SU-DHL-6 (cell line): ENCODE measurements at regions not wholly inside any gene's neighbourhood (a gene's known extent, or its start where the extent isn't known, plus 50 kb on each side); places are given as distances from the start of the nearest gene placed in this dataset.

ENCODE experiments used
- CTCF ChIP-seq: fragments of 200-600 bp; sonication (generic); IDR thresholded peaks from one replicate; pipeline ENCODE4 v1.5.1; 2017; ENCODE audit warnings: antibody characterized with exemption, mild to moderate bottlenecking, low read length, moderate library complexity; ENCODE audit not compliant: insufficient read depth, poor library complexity, severe bottlenecking
- EZH2phosphoT487 ChIP-seq: fragments of 200-600 bp; sonication (generic), shearing (Covaris generic); conservative IDR thresholded peaks from 2 replicates; pipeline ENCODE4 v1.6.1; 2018; ENCODE audit warnings: mild to moderate bottlenecking, antibody characterized with exemption, low read length, moderate library complexity, mixed read lengths

GRCh38 chr3:44016818-44017217, 224.9 kb upstream of the TOPAZ1 start:
- no peak for TF ChIP-seq CTCF
- TF ChIP-seq EZH2phosphoT487: no peak
